K562 (cell line): ENCODE measurements at regions not wholly inside any gene's neighbourhood (a gene's known extent, or its start where the extent isn't known, plus 50 kb on each side); places are given as distances from the start of the nearest gene placed in this dataset.

Experiments used
- ATAC-seq: fragments of 200-7000 bp; cut with Tn5 transposase; 3 replicates; pipeline ENCODE4 v1.9.1; 2020; ENCODE audit warnings: moderate library complexity
- BruUV-seq: library from RNA; stranded (reverse); fragments of 400-500 nt; replicated peaks from 2 replicates; lab custom pipeline; 2021; lab: Mats Ljungman, UMichigan
- CTCF ChIA-PET: fragments of 300-600 bp; formaldehyde crosslinking; extraction: SDS; loops from one replicate; lab custom pipeline; 2021; ENCODE audit warnings: low intra/inter-chr PET ratio; lab: Yijun Ruan, JAX
- POLR2A ChIA-PET: fragments of 300-600, 350-650 bp; sonication (Branson Sonifier 250); formaldehyde crosslinking; extraction: SDS; loops from one replicate; lab custom pipeline; 2021; ENCODE audit warnings: antibody characterized with exemption, inconsistent platforms; lab: Yijun Ruan, JAX
- DNase-seq, 4 experiments: peaks; one replicate each; pipeline versions ENCODE4 v3.0.0 to v3.0.0-alpha.2; 2011 to 2018; ENCODE audit warnings: low spot score in 3 of 4, mixed read lengths in 3 of 4; ENCODE audit errors: extremely low read depth in 1 of 4
- FAIRE-seq: peaks from 2 replicates; lab custom pipeline; 2011; peaks lifted over from hg19 to GRCh38; lab: Jason Lieb, UNC
- H2AFZ ChIP-seq: 2 replicates; pipeline ENCODE4 v1.6.0; 2011; ENCODE audit warnings: low read depth, low read length, control low read depth, inconsistent platforms
- H3K27ac ChIP-seq: fragments of 200-600 bp; 3 replicates; pipeline ENCODE4 v1.8.0; 2011; ENCODE audit warnings: low read depth, mild to moderate bottlenecking, control low read depth, inconsistent platforms, low read length, moderate library complexity, mixed read lengths; ENCODE audit errors: extremely low read depth
- H3K27me3 ChIP-seq, 2 experiments: fragments of 300-600 bp in 1 of 2; 2 replicates in 1 of 2; 3 replicates in 1 of 2; pipeline versions ENCODE4 v1.6.0 to v1.8.0; 2011; ENCODE audit warnings: inconsistent platforms in 2 of 2, low read length in 2 of 2, mild to moderate bottlenecking in 1 of 2, mixed read lengths in 1 of 2, moderate library complexity in 1 of 2; ENCODE audit not compliant: control insufficient read depth in 2 of 2, insufficient read depth in 2 of 2
- H3K36me3 ChIP-seq: fragments of 300-600 bp; 3 replicates; pipeline ENCODE4 v1.8.0; 2011; ENCODE audit warnings: mild to moderate bottlenecking, low read length, inconsistent platforms; ENCODE audit not compliant: control insufficient read depth, insufficient read depth
- H3K4me1 ChIP-seq, 2 experiments: fragments of 200-600 bp in 1 of 2; replicated peaks in 1 of 2; 2 replicates in 1 of 2; 3 replicates in 1 of 2; pipeline versions ENCODE4 v1.5.1 to v1.8.0; 2011; ENCODE audit warnings: inconsistent platforms in 2 of 2, low read length in 2 of 2, mild to moderate bottlenecking in 1 of 2, mixed read lengths in 1 of 2, moderate library complexity in 1 of 2; ENCODE audit not compliant: control insufficient read depth in 2 of 2, insufficient read depth in 2 of 2
- H3K4me2 ChIP-seq: 2 replicates; pipeline ENCODE4 v1.6.1; 2011; ENCODE audit warnings: low read length, control low read depth, inconsistent platforms, mixed read lengths; ENCODE audit not compliant: insufficient read depth
- H3K4me3 ChIP-seq: fragments of 200-600 bp; sonication (generic), shearing (Covaris generic); 2 replicates; pipeline ENCODE4 v1.5.1; 2016; ENCODE audit warnings: control low read depth, inconsistent platforms
- H3K79me2 ChIP-seq: fragments of 200-600 bp; 3 replicates; pipeline ENCODE4 v1.8.0; 2011; ENCODE audit warnings: low read length, inconsistent platforms; ENCODE audit not compliant: control insufficient read depth, insufficient read depth
- H3K9ac ChIP-seq, 2 experiments: 2 replicates each; pipeline versions ENCODE4 v1.6.0 to v1.6.1; 2011; ENCODE audit warnings: low read depth in 2 of 2, low read length in 2 of 2, control low read depth in 1 of 2, inconsistent platforms in 1 of 2, mild to moderate bottlenecking in 1 of 2, mixed read lengths in 1 of 2; ENCODE audit not compliant: insufficient read depth in 1 of 2
- H3K9me1 ChIP-seq: one replicate; pipeline ENCODE4 v1.6.0; 2011; ENCODE audit warnings: inconsistent platforms, mild to moderate bottlenecking, low read length, moderate library complexity; ENCODE audit not compliant: control insufficient read depth, insufficient read depth
- H3K9me3 ChIP-seq: replicated peaks from 2 replicates; pipeline ENCODE4 v1.5.1; 2011; ENCODE audit warnings: low read depth, low read length, inconsistent platforms; ENCODE audit not compliant: control insufficient read depth, insufficient read depth
- H4K20me1 ChIP-seq: replicated peaks from 2 replicates; pipeline ENCODE4 v1.6.1; 2011; ENCODE audit warnings: low read length, inconsistent platforms, mixed read lengths; ENCODE audit not compliant: control insufficient read depth, insufficient read depth
- BMI1 ChIP-seq: fragments of 150-350 bp; IDR thresholded peaks from 2 replicates; pipeline ENCODE4 v1.6.1; 2014; ENCODE audit warnings: low read length
- CBX5 ChIP-seq: IDR thresholded peaks from 2 replicates; pipeline ENCODE4 v1.6.1; 2014; ENCODE audit warnings: low read depth, borderline replicate concordance
- HES1 ChIP-seq: fragments of 450-650 bp; IDR thresholded peaks from 2 replicates; pipeline ENCODE4 v1.6.1; 2016; ENCODE audit warnings: low read depth, mild to moderate bottlenecking, moderate library complexity
- KDM1A ChIP-seq, 2 experiments: fragments of 450-650 bp; IDR thresholded peaks; 2 replicates each; pipeline ENCODE4 v1.6.1; 2016; ENCODE audit warnings: mild to moderate bottlenecking in 2 of 2
- KLF13 ChIP-seq: fragments of 450-650 bp; IDR thresholded peaks from 2 replicates; pipeline ENCODE4 v1.6.1; 2016; ENCODE audit warnings: missing genetic modification characterization, low read depth, mild to moderate bottlenecking, missing compliant biosample characterization, moderate library complexity, borderline replicate concordance
- MAFF ChIP-seq: IDR thresholded peaks from 2 replicates; pipeline ENCODE4 v1.6.1; 2012; ENCODE audit warnings: low read length, improper control_type of control experiment
- NELFE ChIP-seq: IDR thresholded peaks from 2 replicates; pipeline ENCODE4 v1.6.1; 2011; ENCODE audit warnings: mild to moderate bottlenecking; ENCODE audit not compliant: insufficient read depth, insufficient read length
- PHF21A ChIP-seq: fragments of 450-650 bp; IDR thresholded peaks from 2 replicates; pipeline ENCODE4 v1.6.1; 2017; ENCODE audit warnings: low read depth, borderline replicate concordance
- SMAD1 ChIP-seq: fragments of 150-350 bp; IDR thresholded peaks from 2 replicates; pipeline ENCODE4 v1.6.1; 2014; ENCODE audit warnings: low read length, low read depth; ENCODE audit not compliant: partially characterized antibody
- TAF7 ChIP-seq: fragments of 450-650 bp; IDR thresholded peaks from 2 replicates; pipeline ENCODE4 v1.6.1; 2016; ENCODE audit warnings: missing genetic modification characterization, missing compliant biosample characterization
- TBL1XR1 ChIP-seq, 2 experiments: IDR thresholded peaks; 2 replicates each; pipeline ENCODE4 v1.6.1; 2012; ENCODE audit warnings: improper control_type of control experiment in 2 of 2, low read length in 2 of 2, mild to moderate bottlenecking in 1 of 2
- TEAD4 ChIP-seq, 2 experiments: sonication (generic) in 1 of 2; formaldehyde crosslinking in 1 of 2; IDR thresholded peaks; 2 replicates each; pipeline versions ENCODE4 v1.6.1 to v1.8.0; 2012 to 2022; ENCODE audit warnings: borderline replicate concordance in 1 of 2, inconsistent platforms in 1 of 2, low read length in 1 of 2, mild to moderate bottlenecking in 1 of 2, missing genetic modification reagents in 1 of 2
- ZBTB1 ChIP-seq: sonication (generic); formaldehyde crosslinking; IDR thresholded peaks from 2 replicates; pipeline ENCODE4 v1.8.1; 2023; ENCODE audit warnings: missing genetic modification reagents, low read depth, mild to moderate bottlenecking, borderline replicate concordance
- ZNF384 ChIP-seq: IDR thresholded peaks from 2 replicates; pipeline ENCODE4 v1.6.1; 2012; ENCODE audit warnings: low read depth, low read length, improper control_type of control experiment
- ZNF696 ChIP-seq: fragments of 250-450 bp; sonication (Bioruptor Pico); conservative IDR thresholded peaks from 2 replicates; pipeline ENCODE4 v1.4.0; 2020; ENCODE audit warnings: mild to moderate bottlenecking, moderate library complexity
- WGBS: fragments of 100-300 bp; shearing (Covaris generic); methylation state at CpG from one replicate; pipeline ENCODE4 v1.1.6; 2016; ENCODE audit warnings: low coverage, mixed read lengths; ENCODE audit not compliant: insufficient coverage; ENCODE audit errors: missing lambda C conversion rate; 5-methylcytosine and 5-hydroxymethylcytosine counted together
- in situ Hi-C: fragments of 300-500 bp; cut with MboI; formaldehyde crosslinking; loops from 4 replicates; pipeline ENCODE4 v1.15.0; 2018; ENCODE audit warnings: inconsistent platforms, mixed read lengths
- intact Hi-C: fragments of 100-400 bp; cut with micrococcal nuclease; formaldehyde crosslinking; loops from 2 replicates; pipeline ENCODE4 v1.14.2; 2022

GRCh38 chr13:84749126-84749525, 866.9 kb upstream of the SLITRK1 start:
- Histone ChIP-seq H3K9me1 (no peaks in the 10 kb centered on the region), H3K79me2 (no peaks in the 10 kb centered on the region), H3K27ac (no peak overlapping the region), H3K4me3 (no peak overlapping the region), H3K27me3 (no peaks in the 10 kb centered on the region), H2AFZ (no peak overlapping the region), H3K9ac (no peak overlapping the region), H3K9me3 (no peaks in the 10 kb centered on the region), H3K4me2 (no peak overlapping the region), H4K20me1 (no peaks in the 10 kb centered on the region), H3K4me1 (no peaks in the 10 kb centered on the region)
- ATAC-seq (no peak), FAIRE-seq (no peak), DNase-seq (no peak)
- in situ Hi-C loops, result no loop called here
- CTCF ChIA-PET, result no interaction called here
- intact Hi-C loops, result no loop called here
- no TSS peak for BruUV-seq
- TF ChIP-seq TAF7 (tag) (no peak), TBL1XR1 (IDR thresholded peaks at IDR 0.05; ENCODE audit: low read length in 2 of 2) (no peak), TEAD4 (IDR thresholded peaks at IDR 0.05; ENCODE audit: low read length) (no peak), TEAD4 (CRISPR knock-in tag; IDR thresholded peaks at IDR 0.05; ENCODE audit: borderline replicate concordance) (no peak), ZNF696 (CRISPR knock-in tag) (no peak), HES1 (no peak), BMI1 (no peak), MAFF (no peak), CBX5 (no peak), KDM1A (IDR thresholded peaks at IDR 0.05) (no peak), SMAD1 (no peak), NELFE (no peak), PHF21A (no peak), KLF13 (tag) (no peak), ZBTB1 (CRISPR knock-in tag) (no peak), ZNF384 (no peak)
- TF ChIP-seq, all 486 proteins: peak for 0
- no peaks in the 10 kb centered on the region for H3K36me3 ChIP-seq
- WGBS, result 0% methylated on average over 1 of the region's 1 CpG
- POLR2A ChIA-PET, result no interaction called here
